SK-N-SH (cell line): ENCODE measurements at regions not wholly inside any gene's neighbourhood (a gene's known extent, or its start where the extent isn't known, plus 50 kb on each side); places are given as distances from the start of the nearest gene placed in this dataset.

Experiments used
- CTCF ChIA-PET: fragments of 300-600, 350-600 bp; formaldehyde crosslinking; extraction: SDS; loops from one replicate; lab custom pipeline; 2021; lab: Yijun Ruan, JAX
- POLR2A ChIA-PET: fragments of 350-600 bp; sonication (Branson Sonifier 250); formaldehyde crosslinking; extraction: SDS; loops from one replicate; lab custom pipeline; 2020; ENCODE audit warnings: antibody characterized with exemption, inconsistent platforms; lab: Yijun Ruan, JAX
- DNase-seq: peaks from one replicate; pipeline ENCODE4 v3.0.0; 2012
- H2AFZ ChIP-seq: fragments of 200-600 bp; sonication (generic); 2 replicates; pipeline ENCODE4 v1.8.1; 2016; ENCODE audit warnings: antibody characterized with exemption, mild to moderate bottlenecking, low read depth
- H3F3A ChIP-seq: fragments of 200-600 bp; sonication (generic); replicated peaks from 2 replicates; pipeline ENCODE3; 2016; ENCODE audit warnings: antibody characterized with exemption, mild to moderate bottlenecking; ENCODE audit not compliant: insufficient read depth
- H3K27ac ChIP-seq, 2 experiments: fragments of 200-500 bp in 1 of 2; fragments of 200-600 bp in 1 of 2; sonication (Bioruptor generic) in 1 of 2; sonication (generic), shearing (Covaris generic) in 1 of 2; 2 replicates each; pipeline versions ENCODE4 v1.5.1 to v1.6.1; 2014 to 2016; ENCODE audit warnings: low read depth in 2 of 2, inconsistent platforms in 1 of 2, low read length in 1 of 2, mild to moderate bottlenecking in 1 of 2, mixed read lengths in 1 of 2
- H3K27me3 ChIP-seq: fragments of 200-600 bp; sonication (generic), shearing (Covaris generic); 2 replicates; pipeline ENCODE4 v1.6.1; 2016; ENCODE audit warnings: mixed run types; ENCODE audit not compliant: insufficient read depth
- H3K36me3 ChIP-seq, 2 experiments: fragments of 200-500 bp in 1 of 2; fragments of 200-600 bp in 1 of 2; sonication (Bioruptor generic) in 1 of 2; sonication (generic) in 1 of 2; replicated peaks in 1 of 2; 2 replicates each; pipeline versions ENCODE3 to v1.5.1; 2014 to 2016; ENCODE audit warnings: low read length in 1 of 2, mild to moderate bottlenecking in 1 of 2; ENCODE audit not compliant: insufficient read depth in 2 of 2, control insufficient read depth in 1 of 2
- H3K4me1 ChIP-seq, 2 experiments: fragments of 200-500 bp in 1 of 2; fragments of 200-600 bp in 1 of 2; sonication (Bioruptor generic) in 1 of 2; sonication (generic), shearing (Covaris generic) in 1 of 2; 2 replicates each; pipeline versions ENCODE4 v1.5.1 to v1.6.1; 2014 to 2016; ENCODE audit warnings: low read depth in 1 of 2, low read length in 1 of 2, mixed run types in 1 of 2; ENCODE audit not compliant: insufficient read depth in 2 of 2, control insufficient read depth in 1 of 2
- H3K4me2 ChIP-seq: fragments of 200-600 bp; sonication (generic), shearing (Covaris generic); 2 replicates; pipeline ENCODE4 v1.6.1; 2017; ENCODE audit warnings: mixed run types
- H3K4me3 ChIP-seq, 2 experiments: fragments of 200-500 bp in 1 of 2; fragments of 200-600 bp in 1 of 2; sonication (Bioruptor generic) in 1 of 2; sonication (generic), shearing (Covaris generic) in 1 of 2; 2 replicates each; pipeline versions ENCODE4 v1.5.1 to v1.8.1; 2014 to 2016; ENCODE audit warnings: low read depth in 2 of 2, inconsistent platforms in 1 of 2, low read length in 1 of 2, mild to moderate bottlenecking in 1 of 2, mixed read lengths in 1 of 2, moderate library complexity in 1 of 2
- H3K79me2 ChIP-seq: fragments of 200-600 bp; sonication (generic); 2 replicates; pipeline ENCODE4 v1.8.1; 2017; ENCODE audit warnings: mild to moderate bottlenecking; ENCODE audit not compliant: insufficient read depth
- H3K9ac ChIP-seq: fragments of 200-600 bp; sonication (generic); 2 replicates; pipeline ENCODE4 v1.6.1; 2017; ENCODE audit warnings: mixed run types
- H3K9me2 ChIP-seq: fragments of 200-600 bp; sonication (generic); 2 replicates; pipeline ENCODE4 v1.6.1; 2017; ENCODE audit warnings: mixed run types
- H3K9me3 ChIP-seq: fragments of 200-600 bp; sonication (generic); 2 replicates; pipeline ENCODE4 v1.6.1; 2017; ENCODE audit warnings: mixed run types, mild to moderate bottlenecking, moderate library complexity
- H4K20me1 ChIP-seq: fragments of 200-600 bp; sonication (generic); 2 replicates; pipeline ENCODE4 v1.6.1; 2017; ENCODE audit warnings: mild to moderate bottlenecking, mixed run types; ENCODE audit not compliant: insufficient read depth
- CTCF ChIP-seq: fragments of 200-600 bp; sonication (generic); IDR thresholded peaks from 2 replicates; pipeline ENCODE4 v1.6.1; 2017; ENCODE audit warnings: antibody characterized with exemption, mild to moderate bottlenecking, moderate library complexity
- ELF1 ChIP-seq: IDR thresholded peaks from 2 replicates; pipeline ENCODE4 v1.4.0; 2012
- EP300 ChIP-seq, 2 experiments: IDR thresholded peaks; 2 replicates each; pipeline versions ENCODE4 v1.4.0 to v1.6.1; 2012; ENCODE audit warnings: borderline replicate concordance in 1 of 2, low read depth in 1 of 2, low read length in 1 of 2
- EZH2phosphoT487 ChIP-seq: fragments of 200-600 bp; sonication (generic); IDR thresholded peaks from 2 replicates; pipeline ENCODE4 v1.6.1; 2017; ENCODE audit warnings: low read depth, mixed run types, mild to moderate bottlenecking, antibody characterized with exemption, moderate library complexity, borderline replicate concordance
- FOXM1 ChIP-seq: IDR thresholded peaks from 2 replicates; pipeline ENCODE4 v1.4.0; 2012; ENCODE audit warnings: low read depth, mild to moderate bottlenecking
- GATA2 ChIP-seq: sonication (generic); formaldehyde crosslinking; IDR thresholded peaks from 2 replicates; pipeline ENCODE4 v1.5.0; 2020; ENCODE audit warnings: mild to moderate bottlenecking, missing genetic modification reagents
- IRF3 ChIP-seq: fragments of 150-350 bp; IDR thresholded peaks from 2 replicates; pipeline ENCODE4 v1.6.1; 2016; ENCODE audit warnings: mild to moderate bottlenecking, low read depth, low read length
- RAD21 ChIP-seq: IDR thresholded peaks from 2 replicates; pipeline ENCODE4 v1.6.1; 2012; ENCODE audit warnings: mild to moderate bottlenecking, low read length
- REST ChIP-seq: IDR thresholded peaks from 2 replicates; pipeline ENCODE4 v1.6.1; 2012; ENCODE audit warnings: mild to moderate bottlenecking, low read depth, low read length, moderate library complexity
- RFX5 ChIP-seq: IDR thresholded peaks from 2 replicates; pipeline ENCODE4 v1.6.1; 2012; ENCODE audit warnings: mild to moderate bottlenecking, improper control_type of control experiment, low read length
- SIN3A ChIP-seq: IDR thresholded peaks from 2 replicates; pipeline ENCODE4 v1.6.1; 2012; ENCODE audit warnings: low read depth, mild to moderate bottlenecking, low read length, moderate library complexity, borderline replicate concordance
- TAF1 ChIP-seq: IDR thresholded peaks from 2 replicates; pipeline ENCODE4 v1.6.1; 2012; ENCODE audit warnings: low read depth, mild to moderate bottlenecking, low read length, moderate library complexity, borderline replicate concordance
- TEAD4 ChIP-seq: IDR thresholded peaks from 2 replicates; pipeline ENCODE4 v1.4.0; 2012; ENCODE audit warnings: mild to moderate bottlenecking, borderline replicate concordance; ENCODE audit not compliant: insufficient read depth
- USF2 ChIP-seq: fragments of 150-350 bp; IDR thresholded peaks from 2 replicates; pipeline ENCODE4 v1.6.1; 2017; ENCODE audit warnings: antibody characterized with exemption, low read length, low read depth, borderline replicate concordance
- YY1 ChIP-seq: IDR thresholded peaks from 2 replicates; pipeline ENCODE4 v1.4.0; 2012; ENCODE audit warnings: low read depth, mild to moderate bottlenecking

GRCh38 chr9:12231832-12232231 is 461.4 kb upstream of the TYRP1 start:
- POLR2A ChIA-PET, result no interaction called here
- H3K27me3 ChIP-seq, result no peaks in the 10 kb centered on the region
- no peak for TF ChIP-seq TEAD4
- no peak for TF ChIP-seq USF2
- TF ChIP-seq GATA2 (CRISPR knock-in tag), result no peak
- no peak for TF ChIP-seq CTCF
- no peak for TF ChIP-seq SIN3A
- TF ChIP-seq REST, result no peak
- TF ChIP-seq TAF1, result no peak
- TF ChIP-seq IRF3, result no peak
- no peak for TF ChIP-seq EP300 (IDR thresholded peaks at IDR 0.05; ENCODE audit: borderline replicate concordance in 1 of 2, low read depth in 1 of 2, low read length in 1 of 2)
- TF ChIP-seq RFX5, result no peak
- no peak for TF ChIP-seq FOXM1
- no peak for TF ChIP-seq YY1
- TF ChIP-seq ELF1, result no peak
- no peak for TF ChIP-seq RAD21
- TF ChIP-seq EZH2phosphoT487, result no peak
- no peaks in the 10 kb centered on the region for H3K9me2 ChIP-seq
- H2AFZ ChIP-seq, result no peak overlapping the region
- no peaks in the 10 kb centered on the region for H4K20me1 ChIP-seq
- no peaks in the 10 kb centered on the region for H3K79me2 ChIP-seq
- DNase-seq, result no peak
- H3K4me1 ChIP-seq, result no peaks in the 10 kb centered on the region
- no peak overlapping the region for H3K27ac ChIP-seq
- no peaks in the 10 kb centered on the region for H3K36me3 ChIP-seq
- no peak overlapping the region for H3K4me3 ChIP-seq
- no peak overlapping the region for H3K4me2 ChIP-seq
- no peak overlapping the region for H3K9ac ChIP-seq
- H3K9me3 ChIP-seq, result no peaks in the 10 kb centered on the region
- CTCF ChIA-PET, result no interaction called here
- no peaks in the 10 kb centered on the region for H3F3A ChIP-seq
